Sigmoid colon (tissue), 6 donors: ENCODE measurements at regions not wholly inside any gene's neighbourhood (a gene's known extent, or its start where the extent isn't known, plus 50 kb on each side); places are given as distances from the start of the nearest gene placed in this dataset.

ENCODE experiments used
- DNase-seq: peaks from one replicate; pipeline ENCODE4 v3.0.0-alpha.2; 2019
- H3K27ac ChIP-seq, 4 donors: fragments of 200-600 bp; sonication (generic); one replicate each; pipeline ENCODE4 v1.5.1; 2016 to 2019; ENCODE audit warnings: mild to moderate bottlenecking in 1 of 4
- H3K27me3 ChIP-seq, 3 donors: fragments of 200-600 bp; sonication (generic); one replicate each; pipeline ENCODE4 v1.5.1; 2019; ENCODE audit warnings: mild to moderate bottlenecking in 1 of 3
- H3K36me3 ChIP-seq, 4 donors: fragments of 200-600 bp; sonication (generic); one replicate each; pipeline ENCODE4 v1.5.1; 2016 to 2019
- H3K4me1 ChIP-seq, 4 donors: fragments of 200-600 bp; sonication (generic); one replicate each; pipeline ENCODE4 v1.5.1; 2017 to 2019
- H3K4me3 ChIP-seq, 4 donors: fragments of 200-600 bp; sonication (generic); one replicate each; pipeline ENCODE4 v1.5.1; 2017 to 2019; ENCODE audit warnings: mild to moderate bottlenecking in 2 of 4, moderate library complexity in 1 of 4
- H3K9me3 ChIP-seq, 4 donors: fragments of 200-600 bp in 3 of 4; sonication (generic) in 3 of 4; one replicate each; pipeline versions ENCODE4 v1.5.1 to v1.6.1; 2013 to 2019
- EP300 ChIP-seq, 4 donors: sonication (generic); formaldehyde crosslinking; IDR thresholded peaks; one replicate each; pipeline ENCODE4 v1.6.1; 2017; ENCODE audit warnings: antibody characterized with exemption in 4 of 4
- POLR2A ChIP-seq, 2 donors: fragments of 450-650 bp; IDR thresholded peaks; one replicate each; pipeline ENCODE4 v1.6.1; 2016; ENCODE audit warnings: antibody characterized with exemption in 2 of 2, mild to moderate bottlenecking in 2 of 2, moderate library complexity in 2 of 2
- POLR2AphosphoS5 ChIP-seq, 4 donors: sonication (generic); formaldehyde crosslinking; IDR thresholded peaks; one replicate each; pipeline ENCODE4 v1.6.1; 2017; ENCODE audit warnings: antibody characterized with exemption in 4 of 4
- WGBS, 2 donors: extraction: QIAGEN DNeasy Blood & Tissue Kit; methylation state at CpG; one replicate each; pipeline ENCODE4 v1.1.7; 2013; 5-methylcytosine and 5-hydroxymethylcytosine counted together
- intact Hi-C: fragments of 100-400 bp; cut with DNase I; formaldehyde crosslinking; loops from one replicate; pipeline ENCODE4 v1.15.1; 2023
- TF ChIP-seq, protein P1 (sequence below), 4 experiments: fragments of 450-650 bp in 3 of 4; fragments of 200-600 bp in 1 of 4; IDR thresholded peaks; one replicate each; pipeline ENCODE4 v1.5.1; 2016 to 2019; ENCODE audit warnings: antibody characterized with exemption in 4 of 4, mild to moderate bottlenecking in 3 of 4, moderate library complexity in 2 of 4
- donor health status: healthy with polysubstance abuse.
- donor health status: healthy.

GRCh38 chr20:60407011-60407771 lies 449.0 kb downstream of the CDH26 start:
- intact Hi-C loops, result no loop called here
- Histone ChIP-seq H3K9me3 (peaks cover 0 to 2% (median 0%) of the 10 kb centered on the region in 4 donors), H3K36me3 (no peaks in the 10 kb centered on the region), H3K4me1 (no peaks in the 10 kb centered on the region), H3K4me3 (no peak overlapping the region), H3K27me3 (no peaks in the 10 kb centered on the region), H3K27ac (no peak overlapping the region)
- no peak for DNase-seq
- 70 to 79% methylated on average over 10 of the region's 10 CpGs for WGBS, 2 donors
- no peak for TF ChIP-seq POLR2A (IDR thresholded peaks at IDR 0.05)
- TF ChIP-seq POLR2AphosphoS5 (IDR thresholded peaks at IDR 0.05), result no peak
- TF ChIP-seq EP300 (IDR thresholded peaks at IDR 0.05), result no peak
- TF ChIP-seq, protein P1, sequence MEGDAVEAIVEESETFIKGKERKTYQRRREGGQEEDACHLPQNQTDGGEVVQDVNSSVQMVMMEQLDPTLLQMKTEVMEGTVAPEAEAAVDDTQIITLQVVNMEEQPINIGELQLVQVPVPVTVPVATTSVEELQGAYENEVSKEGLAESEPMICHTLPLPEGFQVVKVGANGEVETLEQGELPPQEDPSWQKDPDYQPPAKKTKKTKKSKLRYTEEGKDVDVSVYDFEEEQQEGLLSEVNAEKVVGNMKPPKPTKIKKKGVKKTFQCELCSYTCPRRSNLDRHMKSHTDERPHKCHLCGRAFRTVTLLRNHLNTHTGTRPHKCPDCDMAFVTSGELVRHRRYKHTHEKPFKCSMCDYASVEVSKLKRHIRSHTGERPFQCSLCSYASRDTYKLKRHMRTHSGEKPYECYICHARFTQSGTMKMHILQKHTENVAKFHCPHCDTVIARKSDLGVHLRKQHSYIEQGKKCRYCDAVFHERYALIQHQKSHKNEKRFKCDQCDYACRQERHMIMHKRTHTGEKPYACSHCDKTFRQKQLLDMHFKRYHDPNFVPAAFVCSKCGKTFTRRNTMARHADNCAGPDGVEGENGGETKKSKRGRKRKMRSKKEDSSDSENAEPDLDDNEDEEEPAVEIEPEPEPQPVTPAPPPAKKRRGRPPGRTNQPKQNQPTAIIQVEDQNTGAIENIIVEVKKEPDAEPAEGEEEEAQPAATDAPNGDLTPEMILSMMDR (IDR thresholded peaks at IDR 0.05), result no peak

- 41 to 61% methylated on average over 1 of the region's 1 CpG for WGBS, 2 donors
These were observed 449.7 kb downstream of the CDH26 start for GRCh38 chr20:60407938-60408337.

DNA sequence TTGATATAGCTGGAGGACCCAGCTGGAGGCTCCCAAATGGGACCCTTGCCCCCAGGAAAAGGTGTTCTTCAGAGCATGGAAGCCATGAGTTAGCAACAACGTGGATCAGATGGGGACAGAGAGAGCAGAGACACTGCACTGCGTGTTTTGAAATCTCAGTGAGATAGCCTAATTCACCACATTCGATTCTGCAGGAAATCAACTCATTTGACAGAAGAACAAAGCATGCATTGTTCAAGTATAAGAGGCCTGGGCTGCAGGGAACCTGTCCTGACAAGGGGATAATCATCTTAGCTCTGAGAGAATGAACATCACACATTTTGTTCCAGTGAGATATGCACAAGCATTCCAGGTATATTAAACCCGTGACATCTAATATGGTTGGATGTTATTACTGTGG lies 450.2 kb downstream of the CDH26 start:
- intact Hi-C loops, result no loop called here

More at GRCh38 chr20:60407938-60408337, 449.7 kb downstream of the CDH26 start:
- no peak for TF ChIP-seq POLR2AphosphoS5 (IDR thresholded peaks at IDR 0.05)
- no peak for TF ChIP-seq EP300 (IDR thresholded peaks at IDR 0.05)
- TF ChIP-seq, protein P1 (IDR thresholded peaks at IDR 0.05), result no peak
- no peak for TF ChIP-seq POLR2A (IDR thresholded peaks at IDR 0.05)
- Histone ChIP-seq H3K9me3 (peaks cover 0 to 2% (median 0%) of the 10 kb centered on the region in 4 donors), H3K4me1 (no peaks in the 10 kb centered on the region), H3K27ac (no peak overlapping the region), H3K4me3 (no peak overlapping the region), H3K27me3 (no peaks in the 10 kb centered on the region), H3K36me3 (no peaks in the 10 kb centered on the region)
- DNase-seq, result no peak
- intact Hi-C loops, result no loop called here

GRCh38 chr20:60410618-60411264 lies 452.5 kb downstream of the CDH26 start:
- TF ChIP-seq EP300 (IDR thresholded peaks at IDR 0.05), result no peak
- TF ChIP-seq, protein P1 (IDR thresholded peaks at IDR 0.05), result no peak
- TF ChIP-seq POLR2AphosphoS5 (IDR thresholded peaks at IDR 0.05), result no peak
- no peak for TF ChIP-seq POLR2A (IDR thresholded peaks at IDR 0.05)
- 74 to 85% methylated on average over 7 of the region's 7 CpGs for WGBS, 2 donors

More for the DNA sequence above, 450.2 kb downstream of the CDH26 start:
- 65 to 70% methylated on average over 4 of the region's 4 CpGs for WGBS, 2 donors
- Histone ChIP-seq H3K4me3 (no peak overlapping the region), H3K4me1 (no peaks in the 10 kb centered on the region), H3K36me3 (no peaks in the 10 kb centered on the region), H3K27me3 (no peaks in the 10 kb centered on the region), H3K27ac (no peak overlapping the region), H3K9me3 (peaks cover 0 to 2% (median 0%) of the 10 kb centered on the region in 4 donors)
- TF ChIP-seq POLR2A (IDR thresholded peaks at IDR 0.05) (no peak), EP300 (IDR thresholded peaks at IDR 0.05) (no peak), POLR2AphosphoS5 (IDR thresholded peaks at IDR 0.05) (no peak)
- TF ChIP-seq, protein P1 (IDR thresholded peaks at IDR 0.05), result no peak
- DNase-seq, result no peak

More at GRCh38 chr20:60410618-60411264, 452.5 kb downstream of the CDH26 start:
- intact Hi-C loops, result no loop called here
- Histone ChIP-seq H3K27me3 (no peaks in the 10 kb centered on the region), H3K27ac (no peak overlapping the region), H3K4me3 (no peak overlapping the region), H3K9me3 (no peaks in the 10 kb centered on the region), H3K36me3 (no peaks in the 10 kb centered on the region), H3K4me1 (no peaks in the 10 kb centered on the region)
- no peak for DNase-seq
